HG03460 (cell line): ENCODE measurements at regions not wholly inside any gene's neighbourhood (a gene's known extent, or its start where the extent isn't known, plus 50 kb on each side); places are given as distances from the start of the nearest gene placed in this dataset.

Source experiments
- ATAC-seq: cut with Tn5 transposase; IDR thresholded peaks from one replicate; pipeline ENCODE4 v1.9.1; 2021; ENCODE audit not compliant: unreplicated experiment

DNA sequence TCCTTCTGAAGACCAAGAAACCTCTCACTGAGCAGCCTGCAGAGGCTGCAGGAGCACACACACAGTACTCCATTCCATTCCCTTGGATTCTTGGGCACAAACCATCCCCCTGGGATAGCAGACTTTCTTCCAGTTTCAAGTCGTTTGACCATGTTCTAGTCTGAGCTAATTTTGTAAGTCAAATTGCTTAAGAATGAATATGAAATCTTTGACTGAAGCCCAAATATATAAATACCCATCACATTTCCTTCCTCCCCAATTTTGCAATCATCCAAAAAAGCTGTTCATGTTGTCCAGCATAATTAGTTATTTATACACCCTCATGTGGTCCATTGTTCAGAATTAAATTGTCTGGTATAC lies 231.2 kb upstream of the TPRG1 start:
- no peak for ATAC-seq

DNA sequence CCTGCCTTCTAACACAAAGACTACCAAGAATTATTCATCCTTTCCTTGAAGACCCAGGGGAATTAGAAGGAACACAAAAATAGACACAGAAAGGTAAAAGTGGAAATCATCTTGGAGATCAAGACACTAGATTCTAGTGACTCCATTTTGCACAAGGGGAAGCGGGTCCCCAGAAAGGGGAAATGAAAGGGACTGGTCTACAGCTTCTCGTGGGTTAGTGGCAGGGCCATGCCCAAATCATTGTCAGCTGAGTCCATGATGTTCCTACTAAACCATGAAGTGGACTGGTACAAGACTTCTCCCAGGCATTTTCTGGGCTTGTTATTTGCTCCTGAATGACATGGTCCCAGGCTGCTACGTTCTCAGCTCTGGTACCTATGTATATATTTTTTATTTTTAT lies 230.7 kb upstream of the TPRG1 start:
- no peak for ATAC-seq

DNA sequence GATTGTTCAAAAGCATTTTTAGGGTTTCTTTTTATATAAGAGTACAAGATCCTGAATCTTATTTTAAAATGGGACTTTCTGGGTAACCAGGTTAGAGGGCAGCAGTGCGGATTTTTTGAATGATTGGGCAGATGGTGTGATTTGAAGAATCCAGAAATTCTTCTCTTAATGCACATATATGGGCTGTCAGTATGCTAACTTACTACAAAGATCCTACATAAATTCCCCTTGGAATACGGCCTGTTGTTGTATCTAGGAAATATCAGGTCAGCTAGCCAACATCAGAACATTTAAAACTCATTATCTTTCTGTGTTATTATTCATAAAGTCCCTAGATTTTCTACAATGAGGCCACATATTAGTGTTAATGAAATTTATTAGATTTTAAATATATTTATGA lies 229.6 kb upstream of the TPRG1 start:
- no peak for ATAC-seq

DNA sequence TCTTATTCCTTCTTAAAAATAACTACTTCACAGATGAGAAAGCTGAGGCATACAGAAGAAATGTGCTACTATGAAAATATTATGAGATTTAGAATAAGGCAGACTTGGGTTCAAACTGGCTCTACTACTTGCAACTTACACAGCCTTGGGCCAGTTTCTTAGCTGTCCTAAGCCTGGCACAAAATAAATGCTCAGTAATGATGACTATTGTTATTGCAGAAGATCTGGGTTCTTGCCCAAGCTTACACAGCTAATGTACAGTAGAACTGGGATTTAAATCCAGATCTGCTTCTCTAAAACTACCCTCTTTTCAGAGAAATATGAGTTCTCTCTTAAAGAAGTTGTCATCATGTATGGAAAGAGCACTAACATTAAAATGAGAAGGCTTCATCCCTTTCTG lies 228.2 kb upstream of the TPRG1 start:
- ATAC-seq: no peak

DNA sequence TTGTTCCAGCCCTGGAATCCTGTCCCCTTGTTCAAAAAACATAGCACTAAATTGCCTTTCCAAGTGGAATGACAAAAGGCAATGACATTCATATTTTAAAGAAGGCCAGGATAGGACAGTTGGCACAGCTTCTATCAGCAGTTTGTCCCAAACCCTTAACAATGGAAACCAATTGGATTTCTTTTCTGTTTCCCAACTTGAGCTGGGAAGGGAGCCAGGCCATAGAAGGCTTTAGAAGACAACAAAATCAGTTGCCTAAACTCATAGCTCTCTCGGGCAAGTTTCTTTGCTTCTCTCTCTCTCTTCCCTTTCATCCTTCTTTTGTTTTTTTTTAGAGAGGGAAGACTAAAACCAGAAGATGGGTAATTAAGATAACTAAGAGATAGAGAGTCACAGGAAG lies 227.7 kb upstream of the TPRG1 start:
- no peak for ATAC-seq

DNA sequence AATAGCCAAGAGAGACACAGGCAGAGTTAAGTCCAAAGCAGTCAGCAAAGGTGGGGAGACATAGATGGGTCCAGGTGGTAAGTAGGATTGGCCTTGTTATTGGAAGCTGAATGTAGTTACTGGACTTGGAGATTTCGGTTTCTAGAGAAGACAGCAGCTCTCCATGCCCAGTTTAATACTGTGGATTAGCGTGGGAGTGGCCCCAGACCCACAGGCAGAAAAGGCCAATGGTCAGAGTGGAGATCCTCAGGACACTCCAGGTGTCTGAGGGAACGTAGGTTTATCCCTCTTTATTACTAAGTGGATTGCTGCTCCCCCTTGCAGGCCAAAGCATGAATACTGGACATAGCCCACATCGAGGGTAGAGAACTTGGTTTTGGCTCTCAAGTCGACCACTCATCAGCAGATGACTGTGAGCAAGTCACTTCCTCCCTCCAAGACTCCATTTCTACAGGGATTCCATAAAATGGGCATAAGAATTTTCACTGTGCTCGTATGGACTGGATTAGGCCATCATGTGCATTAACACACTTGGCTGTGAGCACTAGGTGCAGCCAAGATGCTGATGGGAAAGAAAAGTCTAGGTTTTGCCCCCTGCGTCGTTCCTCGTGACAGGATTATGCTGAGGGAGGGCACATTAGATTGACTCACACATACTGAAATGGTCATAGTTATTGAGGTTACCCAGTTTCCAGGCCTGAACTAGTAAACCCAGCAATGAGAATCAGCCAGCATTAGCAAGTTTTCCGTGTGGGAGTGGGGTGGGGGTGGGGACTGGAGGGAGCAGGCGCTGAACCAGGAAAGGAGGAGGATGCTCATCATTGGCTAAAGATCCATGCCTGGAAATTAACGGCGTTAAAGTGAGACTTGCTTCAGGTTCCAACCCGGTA lies 225.2 kb upstream of the TPRG1 start:
- ATAC-seq: no peak

DNA sequence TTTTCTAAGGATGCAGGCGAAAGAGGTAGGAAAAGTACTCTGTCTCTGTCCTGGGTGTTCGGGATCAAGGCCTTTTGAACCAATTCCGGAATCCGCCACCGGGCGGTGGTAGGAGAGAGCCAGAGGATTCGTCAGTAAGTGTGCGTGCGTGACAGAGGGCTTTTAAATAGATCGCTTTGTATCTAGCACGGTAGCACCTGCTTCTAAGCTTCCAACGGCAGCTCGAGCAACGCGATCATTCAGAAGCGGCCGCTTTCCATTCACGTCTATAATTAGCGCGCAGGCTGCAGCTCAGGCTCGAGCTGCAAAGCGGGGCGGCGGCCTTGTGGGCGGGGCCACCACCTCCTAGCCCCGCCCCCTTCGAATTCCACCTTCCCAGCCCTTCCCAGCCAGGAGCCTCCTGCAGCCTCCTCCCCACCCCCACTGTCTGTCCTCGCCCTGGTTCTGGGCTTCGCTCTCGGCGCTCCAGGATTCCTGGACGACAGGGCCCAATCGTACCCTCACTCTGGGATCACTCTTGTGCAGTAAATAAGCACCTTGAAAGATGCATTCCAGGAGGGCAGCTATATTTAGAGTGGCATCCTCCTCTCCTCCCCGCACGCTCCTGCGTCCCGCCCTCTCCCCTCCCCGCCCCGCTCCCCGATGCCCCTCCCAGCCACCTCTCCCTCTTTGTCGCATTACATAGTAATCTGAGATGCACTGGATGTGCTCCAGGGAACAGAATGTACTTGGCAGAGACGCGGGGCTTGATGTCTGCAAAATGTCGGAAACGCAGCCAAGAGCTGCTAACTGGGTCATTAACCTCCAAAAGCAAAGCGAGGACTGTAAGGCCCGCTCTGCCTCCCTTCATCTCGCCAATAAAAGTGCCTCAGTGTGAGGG lies 224.1 kb upstream of the TPRG1 start:
- ATAC-seq: no peak

DNA sequence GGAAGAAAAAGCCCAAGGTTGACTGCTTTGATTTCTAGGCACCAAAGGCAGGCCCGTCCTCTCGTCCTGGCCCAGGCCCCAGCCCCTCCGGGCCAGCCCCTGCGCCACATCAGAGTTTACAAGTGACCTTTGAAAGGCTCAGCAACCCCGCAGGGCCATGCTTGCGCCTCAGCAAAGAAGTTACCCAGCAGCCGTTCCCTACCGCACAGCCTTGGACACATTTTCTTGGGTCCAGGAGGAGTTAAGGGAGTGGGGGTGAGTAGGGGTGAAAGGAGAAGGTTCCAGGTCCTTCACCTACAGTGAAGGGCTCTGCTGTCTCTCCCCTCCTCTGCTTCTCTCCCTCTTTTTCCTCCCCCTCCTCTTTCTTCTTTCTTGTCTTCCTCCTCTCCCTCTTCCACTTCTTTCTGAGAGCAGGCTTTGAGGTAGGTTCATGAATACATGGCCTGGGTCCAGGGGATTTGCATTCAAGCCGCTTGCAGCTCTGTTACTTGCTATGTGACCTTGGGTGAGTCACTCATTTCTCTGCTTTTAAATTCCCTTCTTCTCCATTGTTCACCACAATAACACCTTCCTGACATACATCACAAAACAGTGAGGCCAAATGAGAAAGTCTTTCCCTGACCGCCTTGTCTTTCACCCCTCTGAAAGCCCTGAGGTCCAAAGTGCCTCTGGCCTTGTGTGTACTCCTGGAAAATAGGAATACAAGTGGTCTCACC lies 223.3 kb upstream of the TPRG1 start:
- no peak for ATAC-seq

DNA sequence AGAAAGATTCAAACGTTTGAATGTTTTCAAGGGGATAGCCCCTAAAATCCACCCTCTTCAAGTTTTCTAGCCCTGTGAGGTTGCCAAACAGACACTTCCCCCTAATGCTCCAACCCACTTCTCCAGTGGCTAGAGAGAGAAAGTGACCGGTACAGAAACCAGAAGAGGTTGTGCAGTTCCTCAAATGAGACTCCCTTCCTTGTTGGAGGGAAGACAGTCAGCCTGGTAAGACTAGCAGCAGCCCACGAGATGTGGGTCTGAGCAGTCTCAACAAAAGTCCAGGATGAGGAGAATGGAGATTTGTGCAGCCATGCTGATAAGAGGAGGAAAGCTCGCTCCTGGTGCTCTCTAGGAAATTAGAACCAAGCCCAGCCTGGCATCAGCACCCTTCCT lies 222.8 kb upstream of the TPRG1 start:
- no peak for ATAC-seq

DNA sequence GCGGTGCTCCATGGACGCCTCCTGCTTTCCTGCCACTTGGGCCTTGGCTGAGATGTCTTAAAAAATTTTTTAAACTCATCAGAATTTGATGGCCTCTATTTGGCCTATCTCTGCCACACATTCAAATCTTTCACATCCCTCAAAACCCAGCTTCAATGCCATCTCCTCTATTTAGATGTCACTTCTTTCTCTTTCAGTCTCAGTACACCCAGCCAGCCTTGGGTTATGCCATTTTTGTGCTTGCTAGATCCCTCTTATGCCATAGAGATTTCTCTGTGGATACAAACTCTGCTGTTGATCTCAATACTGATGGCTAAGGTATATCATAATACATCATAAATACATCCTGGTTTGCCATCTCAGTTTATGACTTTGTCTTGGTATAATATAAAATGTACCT lies 222.3 kb upstream of the TPRG1 start:
- no peak for ATAC-seq

DNA sequence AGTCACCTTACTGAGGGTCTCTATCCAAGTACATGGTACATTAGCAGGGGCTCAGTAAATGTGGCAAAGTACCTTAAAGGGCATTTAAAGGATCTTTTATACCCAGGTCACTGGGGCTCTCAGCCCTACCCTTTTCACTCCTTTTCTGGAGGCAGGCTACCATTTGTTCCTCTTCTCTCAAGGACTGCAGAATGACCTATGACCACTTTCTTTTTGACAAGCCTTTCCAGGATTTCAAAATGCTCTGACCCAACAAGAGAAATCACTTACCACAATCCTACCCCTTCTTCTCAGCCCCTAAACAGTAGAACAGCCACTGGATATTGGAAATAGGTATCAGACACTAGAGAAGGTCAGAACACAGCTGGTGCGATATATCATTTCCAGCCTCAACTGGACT lies 221.8 kb upstream of the TPRG1 start:
- ATAC-seq: no peak

DNA sequence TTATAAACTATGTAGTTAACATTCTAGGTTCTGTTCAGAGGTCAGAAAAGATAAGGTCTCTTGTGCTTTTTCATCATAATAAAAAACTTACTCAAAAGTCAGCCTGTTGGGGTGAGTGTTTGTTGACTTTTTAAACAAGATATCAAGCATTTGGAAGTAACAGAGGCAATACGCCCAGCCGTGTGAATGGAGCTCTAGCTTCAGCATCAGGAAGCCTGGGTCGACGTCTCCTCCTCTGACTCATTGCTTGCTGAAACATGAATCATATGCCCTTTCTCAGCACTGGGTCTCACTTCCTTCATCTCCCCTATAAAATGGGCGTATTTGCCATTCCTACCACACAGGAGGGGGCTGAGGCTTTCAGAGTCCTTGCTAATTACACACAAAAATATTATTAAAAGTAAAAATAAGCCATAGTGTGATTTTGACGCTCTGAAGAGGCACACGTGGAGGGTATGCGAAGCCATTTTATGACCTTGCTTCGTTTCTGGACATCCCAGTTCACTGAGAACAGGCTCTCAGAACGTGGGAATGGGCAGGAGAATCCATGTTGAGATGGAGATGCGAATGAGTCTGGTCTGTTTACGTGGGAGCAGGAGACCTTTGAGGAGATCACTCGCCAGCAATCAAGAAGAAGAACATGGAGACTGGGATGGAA lies 220.8 kb upstream of the TPRG1 start:
- ATAC-seq: no peak

DNA sequence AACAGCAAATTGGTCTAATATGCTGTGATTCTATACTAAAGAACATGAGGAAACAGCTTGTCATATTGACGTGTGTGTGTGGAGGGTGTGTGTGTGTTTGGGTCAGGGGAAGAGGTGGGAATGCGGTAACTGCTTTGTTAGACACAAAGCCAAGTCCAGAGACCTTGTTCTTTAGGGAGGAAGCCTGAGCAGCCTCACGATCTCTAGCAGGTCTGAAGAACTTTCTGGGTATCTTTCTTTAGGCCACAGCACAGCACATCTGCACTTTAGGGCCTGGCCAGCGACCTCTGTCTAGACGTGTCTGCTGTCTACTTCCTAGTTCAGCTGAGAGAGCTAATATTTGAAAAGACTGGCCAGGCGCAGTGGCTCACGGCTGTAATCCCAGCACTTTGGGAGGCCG lies 220.0 kb upstream of the TPRG1 start:
- ATAC-seq: no peak

DNA sequence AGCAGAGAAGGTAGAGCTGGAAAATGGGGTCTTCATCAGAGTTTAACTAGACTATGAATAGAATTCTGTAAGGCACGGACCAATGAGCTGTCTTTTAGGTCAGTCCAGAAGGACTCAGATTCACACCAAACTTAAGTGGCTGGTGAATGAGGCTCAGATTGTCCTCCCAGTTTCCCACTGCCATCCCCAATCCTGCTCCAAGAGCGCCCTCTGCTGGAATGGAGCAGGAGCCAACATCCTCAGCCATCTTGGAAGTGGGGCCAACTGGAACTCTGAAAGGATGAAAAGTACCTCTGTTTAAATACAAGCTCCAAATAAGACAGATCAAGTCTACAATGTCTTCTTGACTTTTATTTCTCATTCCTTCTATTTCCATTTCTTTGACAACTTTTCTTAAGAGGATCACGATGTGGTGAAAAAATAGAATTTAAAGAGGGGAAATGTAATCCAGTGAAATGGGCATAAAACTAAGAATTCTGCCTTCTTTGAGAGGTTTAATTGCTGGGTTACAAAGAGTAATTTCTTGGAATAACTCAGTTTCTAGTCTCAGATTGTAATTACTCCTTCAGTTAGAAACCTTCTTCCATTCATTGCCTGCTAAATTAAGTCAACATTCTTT lies 217.1 kb upstream of the TPRG1 start:
- ATAC-seq: peak; percentile 65

DNA sequence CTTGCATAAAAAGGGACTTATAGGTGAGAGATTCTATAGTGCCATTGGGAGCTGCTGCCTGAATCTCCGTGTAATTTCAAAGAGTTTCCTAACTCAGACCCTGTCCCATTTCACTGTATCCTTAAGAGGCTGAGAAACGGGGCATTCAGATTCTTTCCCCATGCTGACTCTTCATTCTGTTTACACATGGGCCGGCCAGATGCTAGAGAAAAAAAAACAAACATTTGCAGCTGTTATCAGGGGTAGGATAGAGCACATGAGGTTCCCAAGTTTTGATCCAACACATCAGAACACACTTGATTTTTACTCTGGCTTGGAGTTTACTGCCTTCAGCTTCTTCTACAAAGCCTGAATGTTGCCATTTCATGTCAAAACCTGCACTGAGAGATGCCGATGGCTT lies 215.9 kb upstream of the TPRG1 start:
- no peak for ATAC-seq

DNA sequence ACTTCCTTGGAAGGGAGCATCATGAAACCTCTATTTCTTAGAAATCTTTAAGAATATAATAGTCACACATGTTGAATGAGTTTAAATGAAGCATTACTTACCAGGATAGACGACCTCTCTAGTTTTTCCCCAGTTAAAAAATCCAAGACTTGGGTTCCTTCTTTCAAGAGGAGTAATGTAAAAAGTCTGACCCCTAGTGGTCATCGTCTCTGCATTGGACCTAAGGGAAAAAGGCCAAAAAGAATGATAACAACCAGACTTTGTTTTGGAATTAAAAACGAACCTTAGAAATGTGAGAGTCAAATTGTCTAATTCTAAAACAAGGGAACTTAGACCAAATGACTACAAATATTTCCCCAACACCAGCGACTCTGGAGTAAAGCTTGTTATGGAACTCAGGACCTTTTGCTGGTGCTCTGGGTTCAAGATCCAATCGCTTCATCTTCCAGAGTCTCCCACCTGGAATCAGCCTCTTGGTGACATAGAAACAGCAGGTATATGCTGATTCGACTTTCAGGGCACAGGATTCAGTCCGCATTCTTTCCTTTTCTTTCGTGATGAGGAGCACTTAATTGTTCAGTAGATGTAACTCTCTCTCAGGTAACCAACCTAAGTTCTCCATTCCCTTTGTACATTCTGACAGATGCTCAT lies 214.8 kb upstream of the TPRG1 start:
- ATAC-seq: no peak

DNA sequence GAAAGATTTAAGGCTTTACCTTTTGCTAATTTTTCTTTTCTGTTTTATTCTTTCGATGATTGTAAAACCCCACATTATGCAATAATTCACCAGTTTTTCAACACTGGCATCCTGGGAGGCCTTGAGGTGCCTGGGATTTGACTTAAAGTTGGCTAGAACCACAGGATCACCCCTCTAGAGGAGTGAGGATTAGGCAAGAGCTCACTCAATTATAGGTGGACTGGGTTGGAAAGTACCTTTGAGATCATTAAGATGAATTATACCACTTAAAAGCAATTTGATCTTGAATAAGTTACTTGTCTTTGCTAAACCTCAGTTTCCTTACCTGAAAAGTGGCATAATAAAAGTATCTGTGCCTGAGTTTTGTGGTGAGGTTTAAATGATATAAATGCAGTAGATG lies 212.8 kb upstream of the TPRG1 start:
- no peak for ATAC-seq

DNA sequence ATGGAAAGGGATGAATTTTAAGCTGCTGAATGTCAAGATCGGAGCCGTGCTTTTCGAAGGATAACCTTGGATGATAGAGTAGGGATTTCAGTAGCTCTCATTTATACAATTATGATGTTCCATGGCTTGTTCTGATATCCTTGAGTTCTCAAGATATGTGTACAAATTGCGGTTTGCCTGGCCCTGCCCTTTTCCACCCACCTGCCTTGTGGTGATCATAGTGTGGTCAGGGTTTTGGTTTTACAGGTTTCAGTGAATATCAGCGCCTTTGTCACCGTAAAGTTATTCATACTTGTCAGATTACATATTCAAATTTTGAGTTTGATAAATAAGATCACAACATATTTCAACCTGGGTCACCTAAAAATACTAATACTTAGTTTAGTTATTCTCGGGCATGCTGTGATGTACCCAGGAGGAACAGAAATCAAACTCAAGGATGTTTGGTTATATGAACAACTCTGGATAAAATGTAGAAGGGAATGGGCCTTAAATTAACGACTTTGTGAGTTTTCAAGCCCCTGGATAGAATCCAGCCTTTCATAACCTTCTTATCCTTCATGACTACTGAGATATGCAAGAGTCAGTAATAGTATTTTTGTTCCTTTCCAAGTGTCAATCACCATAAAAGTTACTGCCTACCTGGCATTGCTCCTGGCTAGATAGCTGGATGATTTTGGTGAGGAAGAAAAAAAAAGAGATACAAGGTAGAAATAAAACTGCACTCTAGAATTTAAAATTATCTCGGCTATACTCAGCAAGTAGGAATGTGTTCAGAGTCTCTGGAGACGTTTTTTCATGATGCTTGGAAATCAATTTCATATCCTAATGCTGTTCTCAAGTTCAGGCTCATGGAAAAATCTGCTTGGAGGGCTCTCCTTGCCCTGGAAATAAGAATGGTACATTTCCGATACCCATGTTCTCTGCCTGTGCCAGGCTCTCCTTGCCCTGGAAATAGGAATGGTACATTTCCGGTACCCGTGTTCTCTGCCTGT lies 209.2 kb upstream of the TPRG1 start:
- no peak for ATAC-seq

DNA sequence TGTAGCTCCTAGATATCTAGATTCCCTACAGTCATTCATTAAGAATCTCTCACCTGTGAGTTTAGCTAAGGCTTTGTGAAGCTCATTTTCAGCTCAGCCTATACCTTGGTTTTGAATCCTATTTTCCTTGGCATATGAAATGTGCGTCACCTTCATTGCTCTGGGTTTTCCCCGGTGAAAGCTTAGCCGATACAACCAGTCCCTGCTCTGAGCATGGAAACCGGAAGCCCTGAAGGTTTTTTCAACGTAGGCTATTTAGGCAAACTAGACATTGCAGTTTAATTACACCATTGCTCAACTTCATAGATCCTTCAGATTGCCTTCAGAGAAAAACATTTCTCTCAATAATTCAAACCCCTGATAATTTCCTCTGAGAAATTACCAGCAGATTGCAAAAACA lies 206.8 kb upstream of the TPRG1 start:
- no peak for ATAC-seq
